Colonic mucosa (tissue), 4 donors: ENCODE measurements at regions not wholly inside any gene's neighbourhood (a gene's known extent, or its start where the extent isn't known, plus 50 kb on each side); places are given as distances from the start of the nearest gene placed in this dataset.
A peak's percentile ranks its signal among the peaks of the same experiment; 100 is the strongest.

ENCODE experiments used
- DNase-seq: peaks from one replicate; pipeline ENCODE4 v3.0.0-alpha.2; 2020
- H3K27ac ChIP-seq: fragments of 200-600 bp; one replicate; pipeline ENCODE4 v1.8.0; 2021
- H3K27me3 ChIP-seq: fragments of 200-600 bp; one replicate; pipeline ENCODE4 v1.8.0; 2021
- H3K36me3 ChIP-seq: fragments of 200-600 bp; one replicate; pipeline ENCODE4 v1.8.0; 2021
- H3K4me1 ChIP-seq: fragments of 200-600 bp; one replicate; pipeline ENCODE4 v1.8.0; 2021; ENCODE audit warnings: mild to moderate bottlenecking
- H3K4me3 ChIP-seq: fragments of 200-600 bp; one replicate; pipeline ENCODE4 v1.8.0; 2021
- H3K9ac ChIP-seq, 2 donors: one replicate each; pipeline ENCODE4 v1.7.0; 2013; ENCODE audit warnings: control low read depth in 2 of 2, low read depth in 2 of 2, low read length in 2 of 2
- H3K9me3 ChIP-seq: fragments of 200-600 bp; one replicate; pipeline ENCODE4 v1.8.0; 2021
- CTCF ChIP-seq: fragments of 200-600 bp; IDR thresholded peaks from one replicate; pipeline ENCODE4 v1.8.0; 2022; ENCODE audit warnings: antibody characterized with exemption, mild to moderate bottlenecking
- intact Hi-C: fragments of 100-400 bp; cut with DNase I; formaldehyde crosslinking; loops from one replicate; pipeline ENCODE4 v1.14.1; 2022
- donor health status: healthy.
- donor health status: DM: no; HTN: no; CAD: no.
- donor health status: DM: no; HTN: no; CAD: no.

- Histone ChIP-seq H3K36me3 (no peaks in the 10 kb centered on the region), H3K9ac (no peak overlapping the region), H3K9me3 (no peaks in the 10 kb centered on the region), H3K27ac (no peak overlapping the region), H3K27me3 (no peaks in the 10 kb centered on the region), H3K4me1 (no peaks in the 10 kb centered on the region), H3K4me3 (no peak overlapping the region)
- DNase-seq: no peak
- intact Hi-C loops: no loop called here
- TF ChIP-seq CTCF: no peak
Observed at GRCh38 chr7:16359216-16359615, 62.1 kb downstream of the CRPPA start.

- intact Hi-C loops: no loop called here
- Histone ChIP-seq H3K4me3 (no peak overlapping the region), H3K36me3 (no peaks in the 10 kb centered on the region), H3K27me3 (no peaks in the 10 kb centered on the region), H3K27ac (no peak overlapping the region), H3K9ac (peak overlapping the region in 1 of 2 donors; percentile 43), H3K9me3 (no peaks in the 10 kb centered on the region), H3K4me1 (no peaks in the 10 kb centered on the region)
- peak; percentile 29 for DNase-seq
- TF ChIP-seq CTCF: no peak
Observed at GRCh38 chr7:16357921-16358320, 63.4 kb downstream of the CRPPA start.

GRCh38 chr7:16357474-16357873 lies 63.9 kb downstream of the CRPPA start:
- no peaks in the 10 kb centered on the region for H3K9me3 ChIP-seq
- no peaks in the 10 kb centered on the region for H3K36me3 ChIP-seq
- no peak overlapping the region for H3K27ac ChIP-seq
- intact Hi-C loops: no loop called here
- peak overlapping the region in 1 of 2 donors; percentile 43 for H3K9ac ChIP-seq
- DNase-seq: no peak
- H3K4me1 ChIP-seq: no peaks in the 10 kb centered on the region
- no peak overlapping the region for H3K4me3 ChIP-seq
- H3K27me3 ChIP-seq: no peaks in the 10 kb centered on the region
- TF ChIP-seq CTCF: no peak

- Histone ChIP-seq H3K9ac (no peak overlapping the region), H3K36me3 (no peaks in the 10 kb centered on the region), H3K9me3 (no peaks in the 10 kb centered on the region), H3K27ac (no peak overlapping the region), H3K4me3 (no peak overlapping the region), H3K27me3 (no peaks in the 10 kb centered on the region), H3K4me1 (no peaks in the 10 kb centered on the region)
- intact Hi-C loops: no loop called here
- no peak for TF ChIP-seq CTCF
- DNase-seq: no peak
Observed at GRCh38 chr7:16356301-16356958, 64.9 kb downstream of the CRPPA start.

- no peaks in the 10 kb centered on the region for H3K36me3 ChIP-seq
- H3K27me3 ChIP-seq: no peaks in the 10 kb centered on the region
- no peaks in the 10 kb centered on the region for H3K9me3 ChIP-seq
- H3K4me1 ChIP-seq: no peaks in the 10 kb centered on the region
- H3K27ac ChIP-seq: no peak overlapping the region
- H3K9ac ChIP-seq: no peak overlapping the region
- no peak overlapping the region for H3K4me3 ChIP-seq
- DNase-seq: no peak
- intact Hi-C loops: no loop called here
- TF ChIP-seq CTCF: no peak
Observed at GRCh38 chr7:16354573-16354972, 66.8 kb downstream of the CRPPA start.
